Fibroblast of skin of left biceps (primary cell): ENCODE measurements at regions not wholly inside any gene's neighbourhood (a gene's known extent, or its start where the extent isn't known, plus 50 kb on each side); places are given as distances from the start of the nearest gene placed in this dataset.

Experiments used
- DNase-seq, 2 experiments: peaks; one replicate each; pipeline ENCODE4 v3.0.0-alpha.2; 2013; ENCODE audit warnings: low read depth in 2 of 2

GRCh38 chr1:25081496-25081895, 150.8 kb downstream of the SYF2 start:
- no peak for DNase-seq

DNA sequence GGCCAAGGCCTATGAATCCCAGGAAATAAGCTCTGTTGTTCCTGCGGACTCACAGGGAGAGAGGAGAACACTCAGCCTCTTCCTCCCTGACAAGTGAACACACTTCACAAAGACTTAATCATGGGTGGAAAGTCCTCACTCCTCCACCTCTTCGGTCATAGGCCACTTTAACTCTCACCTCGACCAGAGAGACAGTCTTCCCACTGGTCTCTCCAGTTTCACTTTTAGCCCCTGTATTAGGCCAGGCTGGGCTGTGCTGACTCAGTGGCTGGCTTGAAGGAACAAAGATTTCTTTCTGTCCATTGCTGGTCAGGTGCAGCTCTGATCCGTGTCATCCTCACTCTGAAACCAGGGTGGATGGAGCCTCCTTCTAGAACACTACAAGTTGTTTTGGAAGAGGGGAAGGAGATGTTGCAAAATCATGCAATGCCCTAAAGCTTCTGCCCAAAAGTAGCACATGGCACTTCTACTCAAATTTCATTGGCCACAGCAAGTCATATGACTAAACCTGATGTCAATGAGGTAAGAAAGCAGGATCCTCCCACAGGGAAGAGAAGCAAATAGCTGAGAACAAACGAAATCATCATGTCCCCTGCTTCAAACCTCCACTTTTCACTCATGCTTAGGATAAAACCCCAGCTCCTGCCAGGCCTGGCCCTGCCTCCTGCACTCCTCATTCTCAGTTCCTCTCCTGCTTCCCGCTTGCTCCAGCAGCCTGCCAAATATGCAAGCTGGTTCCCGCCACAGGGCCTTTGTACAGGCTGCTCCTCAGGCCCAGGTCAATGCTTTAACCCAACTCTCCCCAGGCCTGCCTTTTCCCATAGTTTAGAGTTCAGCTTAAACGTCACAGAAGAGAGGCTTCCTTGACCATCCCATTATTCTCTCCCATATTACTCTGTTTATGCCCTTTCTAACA, 150.5 kb upstream of the RUNX3 start:
- no peak for DNase-seq

GRCh38 chr1:25079048-25079447, 149.0 kb upstream of the RUNX3 start:
- DNase-seq, result no peak

- DNase-seq, result no peak
Measured at GRCh38 chr1:25074351-25075227, 144.5 kb upstream of the RUNX3 start.

- no peak for DNase-seq
Measured at GRCh38 chr1:25073640-25074270, 143.7 kb upstream of the RUNX3 start.

DNA sequence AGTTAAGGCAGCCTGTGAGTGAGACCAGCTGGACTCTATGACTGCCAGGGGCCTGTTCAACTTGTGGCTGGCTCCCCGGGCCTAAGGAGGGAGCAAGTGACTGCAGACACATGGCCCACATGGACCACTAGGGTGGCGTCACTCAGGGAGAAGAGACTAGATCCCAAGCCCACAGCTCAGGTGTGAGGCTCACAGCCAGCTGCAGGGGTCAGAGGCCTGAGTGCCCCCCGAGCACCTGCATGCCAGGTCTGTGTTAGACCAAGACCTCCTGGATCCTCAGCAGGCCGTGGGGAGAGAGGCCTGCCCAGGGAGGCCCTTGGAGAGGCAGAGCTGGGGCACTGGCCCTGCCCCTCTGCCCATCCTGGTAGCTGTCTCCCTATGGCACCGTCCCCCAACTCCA, 142.4 kb upstream of the RUNX3 start:
- DNase-seq, result no peak

DNA sequence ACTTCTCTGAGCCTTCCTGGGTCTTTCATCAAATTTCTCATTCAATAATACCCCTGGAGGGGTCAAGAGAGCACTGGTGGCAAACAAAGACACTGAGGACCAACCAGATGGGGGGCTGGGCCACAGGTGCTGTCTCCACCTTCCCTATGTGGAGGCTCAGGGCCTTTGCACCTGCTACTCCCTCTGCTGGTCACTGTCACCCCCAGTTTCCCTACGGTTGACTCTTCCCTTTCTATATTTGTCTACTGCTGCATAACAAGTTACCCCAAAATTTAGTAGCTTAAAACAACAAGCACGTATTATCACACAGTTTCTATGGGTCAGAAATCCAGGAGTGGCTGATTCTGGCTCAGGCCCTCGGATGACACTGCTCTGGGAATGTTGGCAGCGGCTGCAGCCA, 138.8 kb upstream of the RUNX3 start:
- no peak for DNase-seq

DNA sequence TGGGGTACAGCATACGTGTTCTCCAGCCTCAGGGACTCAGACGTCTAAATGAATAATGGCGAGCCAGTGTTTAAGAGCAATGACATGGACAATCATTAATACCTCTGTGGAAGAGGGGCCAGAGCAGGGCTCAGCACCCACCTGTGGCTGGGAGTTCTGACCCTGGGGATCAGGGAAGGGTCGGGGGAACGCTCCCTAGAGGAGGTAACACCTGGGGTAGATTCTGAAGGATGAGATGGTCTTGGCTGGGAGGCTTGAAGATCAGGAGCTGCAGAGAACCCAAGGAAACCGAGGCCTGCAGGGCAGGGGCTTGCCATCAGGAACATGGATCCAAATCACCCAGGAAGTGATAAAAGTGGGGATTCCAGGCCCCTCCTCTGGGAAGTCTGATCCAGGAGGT, 138.2 kb upstream of the RUNX3 start:
- no peak for DNase-seq

- DNase-seq, result no peak
Measured at GRCh38 chr1:25067518-25068251, 137.6 kb upstream of the RUNX3 start.

GRCh38 chr1:25066731-25067517, 136.8 kb upstream of the RUNX3 start:
- DNase-seq, result no peak

DNA sequence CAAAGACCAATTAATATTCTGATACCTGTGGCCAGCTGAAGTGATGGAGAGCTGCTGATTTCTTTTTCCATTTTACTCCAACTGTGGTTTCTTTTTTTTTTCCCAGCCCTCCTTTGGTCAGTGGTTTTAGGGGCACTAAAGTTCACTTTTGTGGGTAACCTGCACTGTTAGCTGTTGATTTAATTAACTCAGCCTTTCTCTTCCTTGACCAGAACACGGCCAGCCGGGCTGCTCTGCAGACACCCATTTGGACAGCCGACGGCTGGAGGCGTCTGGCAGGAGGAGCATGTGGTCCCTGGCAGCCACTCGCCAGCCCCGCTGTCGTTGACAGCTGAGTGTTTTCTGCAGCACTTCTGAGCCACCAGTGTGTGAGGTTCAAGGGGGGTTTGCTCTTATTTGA, 136.2 kb upstream of the RUNX3 start:
- DNase-seq, result no peak

DNA sequence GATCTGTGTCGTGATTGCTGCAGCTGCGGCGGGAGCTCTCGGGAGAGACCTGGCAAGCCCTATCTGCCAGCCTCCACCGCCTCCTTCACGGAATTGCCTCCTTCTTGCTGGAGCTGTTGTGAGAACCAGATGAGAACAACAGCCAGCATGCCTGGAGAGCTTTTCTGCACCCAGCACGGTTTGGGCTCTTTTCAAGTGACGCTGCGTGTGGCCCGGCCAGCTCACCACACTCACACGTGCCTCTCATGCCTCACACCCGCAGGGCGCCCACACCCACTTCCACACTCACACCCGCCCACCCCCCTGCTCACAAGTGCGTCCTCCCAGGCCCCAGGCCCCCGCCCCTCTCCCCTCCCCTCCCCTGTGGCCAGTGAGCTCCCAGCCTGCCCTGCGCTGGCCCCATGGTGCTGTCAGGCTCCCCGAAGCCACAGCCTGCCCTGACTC, 135.7 kb upstream of the RUNX3 start:
- DNase-seq, result peak; percentile 39 to 41

GRCh38 chr1:25065321-25065721, 135.2 kb upstream of the RUNX3 start:
- DNase-seq, result no peak

GRCh38 chr1:25064465-25065240, 134.6 kb upstream of the RUNX3 start:
- no peak for DNase-seq

DNA sequence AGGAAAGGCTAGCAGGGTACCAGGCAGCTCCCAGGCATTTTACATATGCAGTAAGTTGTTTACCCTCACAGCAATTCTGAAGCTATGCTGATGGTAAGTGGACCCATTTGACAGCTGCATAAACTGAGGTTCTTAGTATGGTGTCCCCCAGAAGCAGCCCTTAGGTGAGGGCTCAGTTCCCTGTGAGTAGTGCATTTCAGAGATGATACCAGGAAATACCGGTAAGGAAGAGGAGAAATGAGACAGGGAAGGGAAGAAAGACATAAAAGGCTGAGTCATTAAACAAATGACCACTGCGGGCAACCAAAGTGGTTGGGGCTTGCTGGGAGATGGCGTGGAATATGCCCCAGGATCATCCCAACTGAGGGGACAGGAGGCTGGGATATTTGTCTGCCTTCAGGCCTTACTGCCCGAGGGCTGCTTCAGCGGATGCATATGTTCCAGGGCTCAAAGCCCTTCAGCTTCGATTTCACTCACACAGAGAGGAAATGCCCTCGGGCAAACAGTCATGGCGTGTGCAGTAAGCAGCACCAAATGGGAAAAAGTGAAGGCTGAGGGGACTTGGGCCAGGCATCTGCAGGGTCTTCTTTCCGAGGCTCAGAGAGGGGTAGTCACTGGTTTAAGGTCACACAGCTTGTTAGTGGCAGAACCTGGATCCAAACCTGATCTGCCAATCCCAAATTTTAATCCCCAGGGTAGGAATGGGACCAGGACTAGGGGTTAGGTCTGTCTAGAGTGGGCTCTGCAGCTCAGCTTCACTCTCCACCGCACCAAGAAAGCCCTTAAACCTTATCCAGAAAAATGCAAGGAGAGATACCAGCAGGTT, 133.7 kb upstream of the RUNX3 start:
- no peak for DNase-seq

- DNase-seq, result no peak
Measured at GRCh38 chr1:25062621-25063255, 132.7 kb upstream of the RUNX3 start.

DNA sequence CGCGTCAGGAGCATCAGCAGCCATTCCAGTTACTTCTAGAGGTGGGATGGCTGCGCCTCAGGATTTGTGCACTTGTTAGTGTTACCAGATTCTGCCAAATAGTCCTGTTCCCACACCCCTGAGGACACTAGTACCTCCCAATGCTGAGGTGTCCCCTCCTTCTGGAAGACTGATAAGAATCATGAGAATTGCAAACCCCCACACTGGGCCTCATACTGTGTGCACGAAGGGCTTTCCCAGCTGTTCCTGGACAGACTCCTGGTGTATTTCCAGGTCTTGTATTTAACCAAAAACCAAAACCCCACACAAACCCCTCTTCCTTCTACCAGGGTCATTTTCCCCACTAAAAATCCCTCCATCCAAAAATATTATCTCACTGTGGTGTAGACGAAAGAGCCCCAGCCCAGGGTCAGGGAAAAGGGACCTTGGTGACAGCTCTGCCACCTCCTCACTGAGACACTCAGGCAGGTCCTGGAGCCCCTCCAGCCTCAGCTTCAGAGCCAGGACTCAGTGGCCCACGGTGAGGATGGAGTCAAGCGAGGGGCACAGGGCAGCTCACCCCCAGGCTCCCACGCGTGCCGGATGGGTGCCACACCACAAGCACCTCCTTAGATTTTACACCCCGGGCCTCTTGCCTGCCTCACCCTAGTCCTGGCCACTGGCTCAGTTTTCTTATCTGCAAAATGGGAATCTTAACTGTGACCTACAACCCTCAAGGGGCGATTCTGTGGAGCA, 131.4 kb upstream of the RUNX3 start:
- no peak for DNase-seq

- DNase-seq, result no peak
Measured at GRCh38 chr1:25057188-25057587, 127.1 kb upstream of the RUNX3 start.
